GM23338 (cell line): ENCODE measurements at regions not wholly inside any gene's neighbourhood (a gene's known extent, or its start where the extent isn't known, plus 50 kb on each side); places are given as distances from the start of the nearest gene placed in this dataset.

Source experiments
- CREB1 ChIP-seq: fragments of 250-450 bp; sonication (Bioruptor Pico); IDR thresholded peaks from 2 replicates; pipeline ENCODE4 v1.5.0; 2020; ENCODE audit warnings: low read depth, mild to moderate bottlenecking, moderate library complexity
- CTCF ChIP-seq, 2 experiments: fragments of 200-600 bp in 1 of 2; sonication (generic) in 1 of 2; conservative IDR thresholded peaks; 2 replicates each; pipeline versions ENCODE4 v1.5.1 to v1.6.1; 2016 to 2017; ENCODE audit warnings: antibody characterized with exemption in 2 of 2, low read depth in 2 of 2, mild to moderate bottlenecking in 2 of 2, moderate library complexity in 1 of 2
- ETS1 ChIP-seq: IDR thresholded peaks from 2 replicates; pipeline ENCODE4 v1.6.1; 2016; ENCODE audit warnings: antibody characterized with exemption
- EZH2 ChIP-seq: fragments of 200-600 bp; sonication (generic); IDR thresholded peaks from one replicate; pipeline ENCODE4 v1.8.0; 2017; ENCODE audit warnings: antibody characterized with exemption, mild to moderate bottlenecking, low read depth; ENCODE audit not compliant: unreplicated experiment
- EZH2phosphoT487 ChIP-seq: fragments of 200-600 bp; sonication (generic); IDR thresholded peaks from one replicate; pipeline ENCODE4 v1.8.1; 2018; ENCODE audit warnings: antibody characterized with exemption; ENCODE audit not compliant: unreplicated experiment
- JUNB ChIP-seq: IDR thresholded peaks from one replicate; pipeline ENCODE4 v1.6.1; 2016; ENCODE audit warnings: antibody characterized with exemption; ENCODE audit not compliant: unreplicated experiment
- NANOG ChIP-seq: IDR thresholded peaks from 2 replicates; pipeline ENCODE4 v1.6.1; 2016; ENCODE audit warnings: antibody characterized with exemption, borderline replicate concordance
- POLR2AphosphoS5 ChIP-seq: IDR thresholded peaks from 2 replicates; pipeline ENCODE4 v1.6.1; 2016; ENCODE audit warnings: antibody characterized with exemption, low read depth
- REST ChIP-seq: IDR thresholded peaks from one replicate; pipeline ENCODE4 v1.6.1; 2018; ENCODE audit warnings: antibody characterized with exemption; ENCODE audit not compliant: unreplicated experiment
- STAT1 ChIP-seq: IDR thresholded peaks from one replicate; pipeline ENCODE4 v1.6.1; 2016; ENCODE audit warnings: antibody characterized with exemption; ENCODE audit not compliant: unreplicated experiment
- ZNF114 ChIP-seq: fragments of 250-450 bp; sonication (Bioruptor Pico); IDR thresholded peaks from 2 replicates; pipeline ENCODE4 v1.5.0; 2020; ENCODE audit warnings: mild to moderate bottlenecking, moderate library complexity
- ZNF331 ChIP-seq: fragments of 250-450 bp; sonication (Bioruptor Pico); IDR thresholded peaks from 2 replicates; pipeline ENCODE4 v1.5.0; 2020; ENCODE audit warnings: low read depth, mild to moderate bottlenecking, moderate library complexity
- TF ChIP-seq, protein P1 (sequence below): fragments of 250-450 bp; sonication (Bioruptor Pico); IDR thresholded peaks from 2 replicates; pipeline ENCODE4 v1.5.0; 2020; ENCODE audit warnings: mild to moderate bottlenecking, moderate library complexity

- TF ChIP-seq JUNB (no peak), REST (no peak), CTCF (conservative IDR thresholded peaks at IDR 0.05; ENCODE audit: low read depth in 2 of 2) (no peak), ZNF331 (CRISPR knock-in tag) (no peak), CREB1 (CRISPR knock-in tag) (no peak), EZH2phosphoT487 (no peak), EZH2 (no peak), ETS1 (no peak), POLR2AphosphoS5 (no peak), ZNF114 (no peak), STAT1 (no peak), NANOG (no peak)
- TF ChIP-seq, protein P1, sequence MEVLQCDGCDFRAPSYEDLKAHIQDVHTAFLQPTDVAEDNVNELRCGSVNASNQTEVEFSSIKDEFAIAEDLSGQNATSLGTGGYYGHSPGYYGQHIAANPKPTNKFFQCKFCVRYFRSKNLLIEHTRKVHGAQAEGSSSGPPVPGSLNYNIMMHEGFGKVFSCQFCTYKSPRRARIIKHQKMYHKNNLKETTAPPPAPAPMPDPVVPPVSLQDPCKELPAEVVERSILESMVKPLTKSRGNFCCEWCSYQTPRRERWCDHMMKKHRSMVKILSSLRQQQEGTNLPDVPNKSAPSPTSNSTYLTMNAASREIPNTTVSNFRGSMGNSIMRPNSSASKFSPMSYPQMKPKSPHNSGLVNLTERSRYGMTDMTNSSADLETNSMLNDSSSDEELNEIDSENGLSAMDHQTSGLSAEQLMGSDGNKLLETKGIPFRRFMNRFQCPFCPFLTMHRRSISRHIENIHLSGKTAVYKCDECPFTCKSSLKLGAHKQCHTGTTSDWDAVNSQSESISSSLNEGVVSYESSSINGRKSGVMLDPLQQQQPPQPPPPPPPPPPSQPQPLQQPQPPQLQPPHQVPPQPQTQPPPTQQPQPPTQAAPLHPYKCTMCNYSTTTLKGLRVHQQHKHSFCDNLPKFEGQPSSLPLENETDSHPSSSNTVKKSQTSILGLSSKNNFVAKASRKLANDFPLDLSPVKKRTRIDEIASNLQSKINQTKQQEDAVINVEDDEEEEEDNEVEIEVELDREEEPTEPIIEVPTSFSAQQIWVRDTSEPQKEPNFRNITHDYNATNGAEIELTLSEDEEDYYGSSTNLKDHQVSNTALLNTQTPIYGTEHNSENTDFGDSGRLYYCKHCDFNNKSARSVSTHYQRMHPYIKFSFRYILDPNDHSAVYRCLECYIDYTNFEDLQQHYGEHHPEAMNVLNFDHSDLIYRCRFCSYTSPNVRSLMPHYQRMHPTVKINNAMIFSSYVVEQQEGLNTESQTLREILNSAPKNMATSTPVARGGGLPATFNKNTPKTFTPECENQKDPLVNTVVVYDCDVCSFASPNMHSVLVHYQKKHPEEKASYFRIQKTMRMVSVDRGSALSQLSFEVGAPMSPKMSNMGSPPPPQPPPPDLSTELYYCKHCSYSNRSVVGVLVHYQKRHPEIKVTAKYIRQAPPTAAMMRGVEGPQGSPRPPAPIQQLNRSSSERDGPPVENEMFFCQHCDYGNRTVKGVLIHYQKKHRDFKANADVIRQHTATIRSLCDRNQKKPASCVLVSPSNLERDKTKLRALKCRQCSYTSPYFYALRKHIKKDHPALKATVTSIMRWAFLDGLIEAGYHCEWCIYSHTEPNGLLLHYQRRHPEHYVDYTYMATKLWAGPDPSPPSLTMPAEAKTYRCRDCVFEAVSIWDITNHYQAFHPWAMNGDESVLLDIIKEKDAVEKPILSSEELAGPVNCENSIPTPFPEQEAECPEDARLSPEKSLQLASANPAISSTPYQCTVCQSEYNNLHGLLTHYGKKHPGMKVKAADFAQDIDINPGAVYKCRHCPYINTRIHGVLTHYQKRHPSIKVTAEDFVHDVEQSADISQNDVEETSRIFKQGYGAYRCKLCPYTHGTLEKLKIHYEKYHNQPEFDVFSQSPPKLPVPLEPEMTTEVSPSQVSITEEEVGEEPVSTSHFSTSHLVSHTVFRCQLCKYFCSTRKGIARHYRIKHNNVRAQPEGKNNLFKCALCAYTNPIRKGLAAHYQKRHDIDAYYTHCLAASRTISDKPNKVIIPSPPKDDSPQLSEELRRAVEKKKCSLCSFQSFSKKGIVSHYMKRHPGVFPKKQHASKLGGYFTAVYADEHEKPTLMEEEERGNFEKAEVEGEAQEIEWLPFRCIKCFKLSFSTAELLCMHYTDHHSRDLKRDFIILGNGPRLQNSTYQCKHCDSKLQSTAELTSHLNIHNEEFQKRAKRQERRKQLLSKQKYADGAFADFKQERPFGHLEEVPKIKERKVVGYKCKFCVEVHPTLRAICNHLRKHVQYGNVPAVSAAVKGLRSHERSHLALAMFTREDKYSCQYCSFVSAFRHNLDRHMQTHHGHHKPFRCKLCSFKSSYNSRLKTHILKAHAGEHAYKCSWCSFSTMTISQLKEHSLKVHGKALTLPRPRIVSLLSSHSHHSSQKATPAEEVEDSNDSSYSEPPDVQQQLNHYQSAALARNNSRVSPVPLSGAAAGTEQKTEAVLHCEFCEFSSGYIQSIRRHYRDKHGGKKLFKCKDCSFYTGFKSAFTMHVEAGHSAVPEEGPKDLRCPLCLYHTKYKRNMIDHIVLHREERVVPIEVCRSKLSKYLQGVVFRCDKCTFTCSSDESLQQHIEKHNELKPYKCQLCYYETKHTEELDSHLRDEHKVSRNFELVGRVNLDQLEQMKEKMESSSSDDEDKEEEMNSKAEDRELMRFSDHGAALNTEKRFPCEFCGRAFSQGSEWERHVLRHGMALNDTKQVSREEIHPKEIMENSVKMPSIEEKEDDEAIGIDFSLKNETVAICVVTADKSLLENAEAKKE (CRISPR knock-in tag), result no peak
Measured at GRCh38 chr3:178003756-178004155, 532.5 kb upstream of the KCNMB2 start.
